DND-41 (cell line): ENCODE measurements at regions not wholly inside any gene's neighbourhood (a gene's known extent, or its start where the extent isn't known, plus 50 kb on each side); places are given as distances from the start of the nearest gene placed in this dataset.

Source experiments
- ATAC-seq: fragments of 200-7000 bp; cut with Tn5 transposase; 3 replicates; pipeline ENCODE4 v1.9.1; 2021; ENCODE audit warnings: low read depth; ENCODE audit not compliant: insufficient read depth
- DNase-seq: peaks from one replicate; pipeline ENCODE4 v3.0.0-alpha.2; 2020
- H2AFZ ChIP-seq: 2 replicates; pipeline ENCODE4 v1.6.0; 2012; ENCODE audit warnings: low read depth, low read length
- H3K27ac ChIP-seq: 2 replicates; pipeline ENCODE4 v1.5.1; 2012; ENCODE audit warnings: low read length, inconsistent platforms
- H3K27me3 ChIP-seq: fragments of 200-600 bp; sonication (generic); 2 replicates; pipeline ENCODE4 v1.6.0; 2012; ENCODE audit warnings: low read length, mild to moderate bottlenecking, inconsistent platforms; ENCODE audit not compliant: insufficient read depth, poor library complexity
- H3K36me3 ChIP-seq: 2 replicates; pipeline ENCODE4 v1.5.1; 2012; ENCODE audit warnings: low read length, inconsistent platforms; ENCODE audit not compliant: insufficient read depth
- H3K4me1 ChIP-seq: 2 replicates; pipeline ENCODE4 v1.5.1; 2012; ENCODE audit warnings: mild to moderate bottlenecking, low read length; ENCODE audit not compliant: insufficient read depth
- H3K4me2 ChIP-seq: 2 replicates; pipeline ENCODE4 v1.6.0; 2012; ENCODE audit warnings: mild to moderate bottlenecking, moderate library complexity, low read length, inconsistent platforms; ENCODE audit not compliant: insufficient read depth
- H3K4me3 ChIP-seq, 2 experiments: fragments of 200-600 bp in 1 of 2; shearing (Covaris generic) in 1 of 2; 2 replicates each; pipeline ENCODE4 v1.5.1; 2012 to 2016; ENCODE audit warnings: inconsistent platforms in 2 of 2, low read length in 2 of 2, mild to moderate bottlenecking in 2 of 2, low read depth in 1 of 2, moderate library complexity in 1 of 2
- H3K79me2 ChIP-seq: 2 replicates; pipeline ENCODE4 v1.6.0; 2012; ENCODE audit warnings: low read length, inconsistent platforms; ENCODE audit not compliant: insufficient read depth
- H3K9ac ChIP-seq: 2 replicates; pipeline ENCODE4 v1.6.0; 2012; ENCODE audit warnings: low read depth, mild to moderate bottlenecking, inconsistent platforms, low read length, moderate library complexity
- H3K9me3 ChIP-seq: 2 replicates; pipeline ENCODE4 v1.5.1; 2012; ENCODE audit warnings: low read length, moderate library complexity, mild to moderate bottlenecking, inconsistent platforms; ENCODE audit not compliant: insufficient read depth, severe bottlenecking
- H4K20me1 ChIP-seq: 2 replicates; pipeline ENCODE4 v1.6.0; 2012; ENCODE audit warnings: low read length; ENCODE audit not compliant: insufficient read depth
- EZH2 ChIP-seq: IDR thresholded peaks from 3 replicates; pipeline ENCODE4 v1.6.1; 2012; ENCODE audit warnings: borderline replicate concordance, low read depth, mild to moderate bottlenecking, moderate library complexity, low read length, inconsistent platforms; ENCODE audit not compliant: severe bottlenecking
- TF ChIP-seq, protein P1 (sequence below): IDR thresholded peaks from 2 replicates; pipeline ENCODE4 v1.5.1; 2012; ENCODE audit warnings: borderline replicate concordance, low read length, moderate library complexity, mild to moderate bottlenecking; ENCODE audit not compliant: poor library complexity, severe bottlenecking; ENCODE audit errors: extremely low read depth

DNA sequence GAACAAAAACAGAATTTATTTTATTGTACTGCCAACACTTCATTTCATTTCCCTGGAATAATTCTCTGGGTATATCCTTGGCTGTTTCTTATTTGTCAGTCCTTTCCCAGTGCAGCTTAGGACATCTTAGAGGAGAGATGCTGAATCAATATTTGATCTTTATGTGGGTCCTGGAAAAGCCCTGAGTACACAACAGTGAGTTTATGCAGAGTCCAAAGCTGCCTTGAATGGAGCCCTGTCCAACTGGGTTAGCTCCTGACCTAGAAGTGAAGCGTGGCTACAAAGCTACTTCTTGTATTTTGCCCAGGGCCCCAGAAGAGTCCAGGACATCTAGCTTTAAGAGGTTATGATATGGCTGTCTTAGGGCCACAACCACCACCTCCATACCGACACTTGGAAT, 378.0 kb upstream of the FAT3 start:
- Histone ChIP-seq H3K4me3 (no peak overlapping the region), H4K20me1 (no peaks in the 10 kb centered on the region), H3K27ac (no peak overlapping the region), H3K4me1 (no peaks in the 10 kb centered on the region), H3K27me3 (no peaks in the 10 kb centered on the region), H2AFZ (no peak overlapping the region), H3K36me3 (no peaks in the 10 kb centered on the region), H3K9ac (no peak overlapping the region), H3K79me2 (no peaks in the 10 kb centered on the region), H3K9me3 (no peaks in the 10 kb centered on the region), H3K4me2 (no peak overlapping the region)
- TF ChIP-seq EZH2 = no peak
- TF ChIP-seq, protein P1, sequence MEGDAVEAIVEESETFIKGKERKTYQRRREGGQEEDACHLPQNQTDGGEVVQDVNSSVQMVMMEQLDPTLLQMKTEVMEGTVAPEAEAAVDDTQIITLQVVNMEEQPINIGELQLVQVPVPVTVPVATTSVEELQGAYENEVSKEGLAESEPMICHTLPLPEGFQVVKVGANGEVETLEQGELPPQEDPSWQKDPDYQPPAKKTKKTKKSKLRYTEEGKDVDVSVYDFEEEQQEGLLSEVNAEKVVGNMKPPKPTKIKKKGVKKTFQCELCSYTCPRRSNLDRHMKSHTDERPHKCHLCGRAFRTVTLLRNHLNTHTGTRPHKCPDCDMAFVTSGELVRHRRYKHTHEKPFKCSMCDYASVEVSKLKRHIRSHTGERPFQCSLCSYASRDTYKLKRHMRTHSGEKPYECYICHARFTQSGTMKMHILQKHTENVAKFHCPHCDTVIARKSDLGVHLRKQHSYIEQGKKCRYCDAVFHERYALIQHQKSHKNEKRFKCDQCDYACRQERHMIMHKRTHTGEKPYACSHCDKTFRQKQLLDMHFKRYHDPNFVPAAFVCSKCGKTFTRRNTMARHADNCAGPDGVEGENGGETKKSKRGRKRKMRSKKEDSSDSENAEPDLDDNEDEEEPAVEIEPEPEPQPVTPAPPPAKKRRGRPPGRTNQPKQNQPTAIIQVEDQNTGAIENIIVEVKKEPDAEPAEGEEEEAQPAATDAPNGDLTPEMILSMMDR = no peak
- DNase-seq (no peak), ATAC-seq (no peak)

DNA sequence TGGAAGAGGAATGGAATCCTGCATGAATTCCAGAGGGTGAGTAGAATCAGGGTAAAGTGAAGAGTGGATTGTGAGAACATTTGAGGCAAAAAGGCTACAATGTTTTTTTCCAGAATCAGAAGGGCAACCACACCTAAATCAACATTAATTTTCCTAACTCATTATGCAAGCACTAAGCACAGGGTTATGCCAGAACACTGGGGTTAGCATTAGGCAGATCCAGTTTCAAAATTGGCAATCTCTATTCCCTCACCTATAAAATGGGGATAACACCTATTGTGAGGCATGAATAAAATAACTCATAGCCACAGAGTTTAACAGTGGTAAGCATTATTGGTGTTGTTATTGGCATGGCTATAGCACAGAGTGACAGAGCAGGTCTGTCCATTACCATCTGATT, 378.6 kb upstream of the FAT3 start:
- Histone ChIP-seq H4K20me1 (no peaks in the 10 kb centered on the region), H3K36me3 (no peaks in the 10 kb centered on the region), H3K9ac (no peak overlapping the region), H2AFZ (no peak overlapping the region), H3K4me3 (no peak overlapping the region), H3K27ac (no peak overlapping the region), H3K9me3 (no peaks in the 10 kb centered on the region), H3K4me2 (no peak overlapping the region), H3K27me3 (no peaks in the 10 kb centered on the region), H3K79me2 (no peaks in the 10 kb centered on the region), H3K4me1 (no peaks in the 10 kb centered on the region)
- DNase-seq = no peak
- no peak for ATAC-seq
- TF ChIP-seq EZH2 = no peak
- TF ChIP-seq, protein P1 = no peak

DNA sequence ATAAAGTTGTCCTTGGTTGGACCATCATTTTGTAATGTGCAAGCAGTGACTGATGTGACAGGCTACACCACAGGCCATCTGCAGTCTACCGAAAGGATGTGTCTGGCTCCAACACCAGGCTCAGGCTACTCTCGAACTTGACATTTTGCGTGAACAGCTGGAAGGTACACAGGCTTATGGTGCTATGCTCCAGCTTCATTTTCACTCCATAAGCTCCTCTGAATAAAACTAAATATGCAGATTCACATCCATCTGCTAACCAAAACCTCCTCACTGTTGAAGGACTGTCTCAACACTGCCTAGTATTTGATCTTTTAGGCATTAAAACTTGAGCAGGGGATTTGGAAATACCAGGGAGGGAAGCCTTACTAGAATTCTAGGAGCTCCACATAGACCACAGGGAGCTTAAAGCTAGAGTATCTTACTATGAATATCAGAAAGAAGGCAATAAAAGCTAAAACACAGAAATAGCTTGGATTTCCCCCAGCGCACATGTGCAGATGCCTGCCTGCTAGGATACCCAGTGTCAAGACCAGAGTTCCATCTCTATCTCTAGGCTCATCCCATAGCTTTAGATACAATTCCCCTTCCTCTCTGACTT, 383.9 kb upstream of the FAT3 start:
- Histone ChIP-seq H3K27me3 (no peaks in the 10 kb centered on the region), H4K20me1 (no peaks in the 10 kb centered on the region), H3K4me3 (no peak overlapping the region), H3K36me3 (no peaks in the 10 kb centered on the region), H3K27ac (no peak overlapping the region), H3K79me2 (no peaks in the 10 kb centered on the region), H3K4me1 (no peaks in the 10 kb centered on the region), H3K9ac (no peak overlapping the region), H3K4me2 (no peak overlapping the region), H2AFZ (no peak overlapping the region), H3K9me3 (no peaks in the 10 kb centered on the region)
- DNase-seq (no peak), ATAC-seq (no peak)
- TF ChIP-seq, protein P1 = no peak
- no peak for TF ChIP-seq EZH2
